ENCODE measurements at regions not wholly inside any gene's neighbourhood (a gene's known extent, or its start where the extent isn't known, plus 50 kb on each side); places are given as distances from the start of the nearest gene placed in this dataset.

GRCh38 chr15:46293550-46293949, 658.7 kb downstream of the SQOR start:
- TF ChIP-seq CTCF (IDR thresholded peaks at IDR 0.05) (no peak), POLR2A (IDR thresholded peaks at IDR 0.05) (no peak)

Measured in body of pancreas (tissue), 4 donors.